HG03442 (cell line): ENCODE measurements at regions not wholly inside any gene's neighbourhood (a gene's known extent, or its start where the extent isn't known, plus 50 kb on each side); places are given as distances from the start of the nearest gene placed in this dataset.

Experiments
- ATAC-seq: cut with Tn5 transposase; IDR thresholded peaks from one replicate; pipeline ENCODE4 v1.9.1; 2021; ENCODE audit warnings: mild to moderate bottlenecking, moderate library complexity; ENCODE audit not compliant: unreplicated experiment

GRCh38 chr6:141688916-141689315, 443.8 kb upstream of the GJE1 start:
- ATAC-seq: peak; percentile 71

GRCh38 chr6:141685416-141685815, 447.3 kb upstream of the GJE1 start:
- no peak for ATAC-seq

- ATAC-seq: no peak
Observed at GRCh38 chr6:141682391-141682790, 450.3 kb upstream of the GJE1 start.

- no peak for ATAC-seq
Observed at GRCh38 chr6:141677598-141678211, 455.0 kb upstream of the GJE1 start.

- no peak for ATAC-seq
Observed at GRCh38 chr6:141675957-141676356, 456.8 kb upstream of the GJE1 start.

DNA sequence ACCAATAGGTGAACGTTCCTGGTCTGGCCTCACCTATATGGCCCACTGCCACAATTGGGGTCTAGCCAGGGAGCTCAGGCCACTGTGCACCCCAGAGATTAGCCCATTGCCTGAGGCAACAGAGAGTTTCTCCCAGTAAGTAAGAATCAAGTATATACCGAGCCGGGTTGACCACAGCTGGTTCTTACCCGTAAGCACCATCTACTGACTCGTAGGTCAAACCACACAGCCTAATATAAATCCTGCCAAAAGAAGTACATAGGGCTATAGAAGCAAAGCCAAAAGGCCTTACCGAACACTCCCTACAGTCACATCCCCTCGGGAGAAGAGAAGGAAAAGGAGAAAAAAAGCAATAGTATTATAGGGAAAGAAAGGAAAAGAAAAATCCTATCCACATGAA, 463.6 kb upstream of the GJE1 start:
- no peak for ATAC-seq

DNA sequence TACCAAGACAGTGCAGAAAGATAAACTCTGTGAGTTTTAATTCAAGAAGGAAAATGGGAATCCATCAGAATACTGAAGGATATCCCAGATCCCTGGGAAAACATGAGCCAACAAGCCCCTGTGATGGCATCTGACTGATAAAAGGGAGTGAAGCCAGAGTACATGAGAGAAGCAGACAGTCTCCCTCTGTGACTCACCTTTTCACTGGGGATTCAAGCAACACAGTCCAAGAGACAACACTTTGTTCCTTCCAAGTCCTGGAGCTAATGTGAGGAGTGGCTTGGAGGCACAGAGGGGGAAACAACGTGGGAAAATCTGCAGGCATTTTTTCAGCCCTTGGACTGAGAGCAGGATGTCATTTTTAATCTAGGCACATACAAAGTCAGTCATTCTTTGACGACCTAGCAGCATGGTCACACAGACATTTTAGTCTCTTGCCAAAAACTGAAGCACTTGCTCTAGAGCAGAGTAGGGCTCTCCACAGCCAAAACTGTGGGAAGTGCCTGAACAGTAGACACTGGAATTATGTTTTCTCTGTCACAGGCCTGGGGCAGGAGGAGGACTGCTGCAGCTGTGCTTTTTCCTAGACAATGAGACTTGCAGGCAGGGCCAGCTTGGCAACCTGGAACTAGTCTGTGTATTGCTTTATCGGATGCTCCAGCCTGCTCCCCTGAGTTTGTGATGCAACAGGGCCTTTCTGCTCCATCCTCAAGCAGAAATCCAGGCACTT, 465.0 kb upstream of the GJE1 start:
- ATAC-seq: no peak

DNA sequence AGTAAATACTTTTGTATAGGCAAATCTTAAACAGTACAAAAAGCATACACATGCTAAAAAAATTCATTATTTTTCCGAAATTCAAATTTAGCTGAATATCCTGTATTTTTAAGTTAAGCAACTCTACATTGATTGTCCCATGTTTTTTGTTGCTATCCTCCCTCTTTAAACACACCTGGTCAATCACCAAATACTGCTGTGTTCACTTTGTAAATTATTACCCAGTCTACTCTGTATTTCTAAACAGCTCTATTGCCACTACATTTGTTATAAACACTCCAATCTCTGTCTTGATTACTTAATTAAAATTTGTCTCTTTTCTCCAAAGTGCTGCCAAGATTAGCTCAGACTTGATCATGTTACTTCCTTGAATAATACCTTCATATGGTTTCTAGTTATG, 466.5 kb upstream of the GJE1 start:
- ATAC-seq: no peak

DNA sequence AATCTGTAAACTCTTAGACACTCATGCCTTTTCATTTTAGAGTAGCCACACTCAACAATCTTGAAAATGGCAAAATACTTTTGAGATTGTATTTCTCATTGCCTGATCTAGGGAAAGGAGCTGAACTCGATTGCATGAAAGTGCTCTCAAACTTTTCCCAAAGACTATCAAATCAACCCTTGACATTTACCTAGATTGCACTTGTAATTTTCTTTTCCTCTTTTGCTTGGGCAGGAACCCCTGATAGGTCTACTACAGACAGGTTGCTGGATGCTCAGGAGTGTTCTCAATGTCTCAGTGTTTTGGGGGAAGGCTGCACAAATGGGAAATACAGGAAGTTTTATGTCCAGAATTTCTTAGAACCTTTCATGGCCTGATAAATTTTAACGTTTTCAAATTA, 468.0 kb upstream of the GJE1 start:
- no peak for ATAC-seq

DNA sequence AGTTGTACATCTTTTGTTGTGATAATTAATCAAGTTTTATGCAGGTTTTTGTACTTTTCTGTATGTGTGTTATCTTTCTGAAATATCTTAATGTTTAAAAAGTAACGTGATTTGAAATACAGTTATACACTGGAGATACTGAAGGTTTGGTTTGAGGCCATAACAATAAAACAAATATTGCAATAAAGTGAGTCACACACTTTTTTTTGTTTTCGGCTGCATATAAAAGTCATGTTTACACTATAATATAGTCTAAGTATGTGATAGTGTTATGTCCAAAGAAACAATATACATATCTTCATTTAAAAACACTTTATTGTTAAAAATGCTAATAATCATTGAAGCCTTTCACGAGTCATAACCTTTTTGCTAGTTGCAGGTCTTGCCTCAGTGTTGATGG, 473.1 kb upstream of the GJE1 start:
- no peak for ATAC-seq

DNA sequence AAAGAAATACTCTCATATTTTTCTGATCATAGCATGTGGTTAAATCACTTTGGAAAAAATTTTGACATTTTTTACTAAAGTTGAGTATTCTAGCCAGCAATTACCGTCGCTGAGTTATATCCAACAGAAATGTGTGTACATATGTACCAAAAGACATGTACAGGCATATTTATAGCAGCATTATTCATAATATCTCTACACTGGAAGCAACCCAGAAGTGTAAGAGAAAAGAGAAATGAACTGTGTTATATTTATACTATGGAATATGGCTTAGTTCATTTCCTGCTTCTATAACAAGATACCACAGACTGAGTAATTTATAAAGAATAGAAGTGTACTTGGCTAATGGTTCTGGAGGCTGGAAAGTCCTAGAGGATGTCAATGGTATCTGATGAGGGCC, 474.0 kb upstream of the GJE1 start:
- no peak for ATAC-seq

GRCh38 chr6:141657812-141658211, 474.9 kb upstream of the GJE1 start:
- no peak for ATAC-seq

- no peak for ATAC-seq
Observed at GRCh38 chr6:141653590-141653989, 479.1 kb upstream of the GJE1 start.

GRCh38 chr6:141641951-141642350, 490.8 kb upstream of the GJE1 start:
- ATAC-seq: no peak

DNA sequence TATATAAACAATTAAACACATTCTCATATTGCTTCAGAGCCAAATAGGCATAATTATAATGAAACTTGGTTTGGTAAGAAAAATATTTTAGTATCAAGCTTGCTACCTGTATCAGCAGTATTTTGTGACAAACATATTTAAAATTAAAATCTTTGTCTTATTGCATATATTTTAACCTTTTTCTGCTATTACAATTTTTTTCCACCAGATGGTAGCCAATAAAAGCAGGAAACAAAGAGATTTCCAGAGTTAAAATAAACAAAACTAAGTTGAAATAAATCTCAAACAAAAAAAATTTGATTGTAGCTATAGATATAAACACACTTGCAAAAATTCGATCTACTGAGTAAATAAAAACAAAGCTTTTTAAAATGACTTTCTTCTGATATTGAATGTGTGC, 491.3 kb upstream of the GJE1 start:
- ATAC-seq: no peak

DNA sequence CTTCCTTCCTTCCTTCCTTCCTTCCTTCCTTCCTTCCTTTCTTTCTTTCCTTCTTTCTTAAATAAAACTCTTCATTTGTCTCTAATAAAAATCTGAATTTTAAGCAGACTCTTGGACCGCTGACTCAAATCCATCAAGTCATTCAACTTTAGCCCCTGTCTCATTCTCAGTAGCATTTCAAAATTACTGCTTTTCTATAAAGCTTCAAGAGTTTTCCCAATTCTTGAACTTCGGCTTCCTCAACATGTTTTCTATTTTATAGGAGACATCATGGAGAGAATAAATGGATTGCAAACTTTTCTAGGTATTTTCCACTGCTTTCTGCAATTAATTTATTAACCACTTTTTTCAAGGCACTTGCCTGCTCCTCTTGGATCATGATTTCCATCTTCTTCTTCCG, 497.1 kb upstream of the GJE1 start:
- no peak for ATAC-seq

GRCh38 chr6:141634269-141634668, 498.5 kb upstream of the GJE1 start:
- no peak for ATAC-seq

GRCh38 chr6:141624301-141624700, 508.4 kb upstream of the GJE1 start:
- no peak for ATAC-seq

- ATAC-seq: no peak
Observed at GRCh38 chr6:141618180-141618581, 514.5 kb upstream of the GJE1 start.

DNA sequence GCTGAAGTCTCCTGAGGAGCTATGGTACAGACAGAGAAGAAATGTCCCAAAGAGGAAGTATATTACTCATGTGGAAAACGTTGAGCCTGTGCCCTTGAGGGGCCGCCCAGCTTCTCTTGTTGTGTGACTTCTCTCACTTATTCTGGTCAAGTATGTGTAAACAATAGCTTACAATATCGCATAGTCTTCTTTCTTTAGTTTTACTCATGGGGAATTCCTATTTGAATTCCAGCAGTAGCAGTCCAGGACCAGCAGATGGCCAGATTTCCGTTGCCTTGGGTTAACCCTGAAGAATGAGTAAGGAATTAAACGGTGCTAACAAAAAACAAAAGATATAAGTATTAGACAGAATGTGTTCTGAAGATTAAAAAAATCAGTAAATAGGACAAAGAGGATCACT, 522.0 kb upstream of the GJE1 start:
- ATAC-seq: no peak

DNA sequence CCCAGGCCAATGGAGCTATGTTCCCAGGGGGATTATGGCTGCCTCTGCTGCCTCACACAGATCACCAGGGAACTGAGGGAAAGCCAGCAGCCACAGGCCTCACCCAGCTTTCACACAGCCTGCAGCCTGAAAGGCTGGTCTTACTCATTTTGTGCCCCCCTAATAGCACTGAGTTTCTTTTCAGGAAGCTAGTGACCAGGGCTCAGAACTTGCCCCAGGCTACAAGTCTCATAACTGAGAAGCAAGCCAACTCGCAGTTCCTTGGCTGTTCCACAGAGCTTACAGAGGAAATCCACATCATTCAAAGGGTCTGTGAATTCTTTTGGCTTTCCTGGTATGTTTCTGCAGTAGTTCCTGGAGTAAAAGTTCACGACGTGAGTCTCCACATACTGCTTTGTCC, 524.8 kb upstream of the GJE1 start:
- ATAC-seq: no peak

DNA sequence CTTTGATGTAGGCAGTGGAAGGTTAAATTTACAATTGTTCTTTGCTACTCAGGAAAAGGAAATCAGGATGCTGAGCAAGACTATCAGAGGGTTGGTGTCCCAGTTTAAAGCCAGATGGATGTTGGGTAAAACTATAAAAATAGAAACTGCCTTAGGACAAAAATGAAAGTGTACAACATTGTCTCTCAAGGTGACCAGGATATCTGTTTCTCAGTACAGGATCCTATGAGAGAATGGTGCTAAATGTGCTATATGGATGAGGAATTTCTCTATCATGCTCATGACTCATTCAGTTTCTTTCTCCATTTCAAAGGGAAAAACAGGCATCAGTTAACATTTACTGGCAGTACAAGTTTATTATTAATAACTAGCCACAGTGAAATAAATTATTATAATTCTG, 534.2 kb upstream of the GJE1 start:
- ATAC-seq: no peak

DNA sequence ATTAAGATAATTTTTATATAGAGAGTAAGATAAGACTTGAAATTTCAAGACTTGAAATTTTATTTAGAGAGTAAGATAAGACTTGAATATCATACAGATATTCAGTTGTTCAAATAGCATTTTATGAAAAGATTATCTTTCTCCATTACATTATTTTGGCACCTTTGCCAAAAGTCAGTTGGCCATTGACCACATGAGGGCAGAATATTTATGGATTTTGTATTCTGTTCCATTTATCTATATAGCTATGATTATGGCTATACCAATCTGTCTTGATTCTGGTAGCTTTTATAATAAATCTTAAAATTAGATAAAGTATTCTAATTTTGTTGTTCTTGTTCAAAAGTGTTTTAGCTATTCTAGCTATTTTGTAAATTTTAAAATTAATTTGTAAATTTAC, 537.9 kb upstream of the GJE1 start:
- no peak for ATAC-seq
